EL (cell line): ENCODE measurements at regions not wholly inside any gene's neighbourhood (a gene's known extent, or its start where the extent isn't known, plus 50 kb on each side); places are given as distances from the start of the nearest gene placed in this dataset.

Source experiments
- DNase-seq: peaks from one replicate; pipeline ENCODE4 v3.0.0-alpha.2; 2016

- DNase-seq, result peak; percentile 43
Measured at GRCh38 chr2:12177455-12178288, 431.2 kb downstream of the LPIN1 start.

DNA sequence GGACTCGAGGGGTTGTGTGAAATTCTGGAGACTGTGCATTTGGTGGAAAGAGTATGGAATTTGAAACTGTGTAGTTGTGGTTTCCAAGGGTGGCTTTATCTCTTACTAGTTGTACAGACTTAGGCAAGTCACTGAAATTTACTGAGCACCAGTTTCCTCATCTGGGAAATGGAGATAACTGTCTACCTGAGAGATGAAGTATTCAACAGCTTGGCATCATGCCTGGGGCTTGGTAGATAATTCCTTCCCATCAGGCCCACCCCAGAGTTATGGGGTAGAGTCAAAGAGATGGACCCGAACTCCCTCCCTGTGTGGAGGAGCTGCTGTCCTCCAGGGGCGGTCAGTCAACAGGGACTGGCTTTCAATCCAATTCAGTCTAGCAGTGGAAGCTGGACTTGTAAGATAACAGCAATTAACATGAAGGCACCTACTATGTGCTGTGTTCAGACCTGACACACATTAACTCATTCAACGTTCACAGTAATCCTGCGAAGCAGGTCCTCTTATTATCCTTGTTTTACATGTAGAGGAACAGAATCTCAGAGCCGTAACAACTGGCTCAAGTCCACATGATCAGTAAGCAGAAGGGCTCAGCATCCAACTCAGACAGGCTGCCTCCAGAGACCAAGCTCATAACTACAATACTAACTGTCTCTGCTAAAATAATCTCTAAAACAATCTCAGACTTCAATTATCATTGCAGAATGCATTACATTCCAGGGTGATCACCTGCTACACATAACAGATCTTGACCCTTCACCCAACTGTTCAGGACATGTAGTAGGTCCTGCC, 432.1 kb downstream of the LPIN1 start:
- no peak for DNase-seq

DNA sequence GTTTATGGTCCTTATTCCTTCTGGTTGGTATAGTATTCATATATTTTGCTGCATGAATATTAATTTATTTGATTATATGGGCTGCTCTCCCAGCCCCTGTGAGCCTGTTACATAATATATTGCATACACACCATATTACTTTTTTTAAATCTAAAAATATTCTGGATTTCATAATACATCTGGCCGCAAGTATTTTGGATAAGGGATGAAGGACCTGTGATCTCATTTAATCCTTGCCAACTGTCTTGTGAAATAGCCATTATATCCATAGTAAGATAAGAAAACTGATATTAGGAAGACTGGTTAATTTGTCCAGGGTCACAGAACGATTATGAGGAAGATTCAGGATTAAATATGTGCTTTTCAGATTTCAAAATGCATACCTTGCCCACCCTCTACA, 433.6 kb downstream of the LPIN1 start:
- DNase-seq, result no peak

- DNase-seq, result no peak
Measured at GRCh38 chr2:12183032-12183645, 436.7 kb downstream of the LPIN1 start.

GRCh38 chr2:12192762-12193161, 446.3 kb downstream of the LPIN1 start:
- no peak for DNase-seq

- DNase-seq, result no peak
Measured at GRCh38 chr2:12194968-12195367, 448.5 kb downstream of the LPIN1 start.

- peak; percentile 29 for DNase-seq
Measured at GRCh38 chr2:12196495-12196894, 450.1 kb downstream of the LPIN1 start.

DNA sequence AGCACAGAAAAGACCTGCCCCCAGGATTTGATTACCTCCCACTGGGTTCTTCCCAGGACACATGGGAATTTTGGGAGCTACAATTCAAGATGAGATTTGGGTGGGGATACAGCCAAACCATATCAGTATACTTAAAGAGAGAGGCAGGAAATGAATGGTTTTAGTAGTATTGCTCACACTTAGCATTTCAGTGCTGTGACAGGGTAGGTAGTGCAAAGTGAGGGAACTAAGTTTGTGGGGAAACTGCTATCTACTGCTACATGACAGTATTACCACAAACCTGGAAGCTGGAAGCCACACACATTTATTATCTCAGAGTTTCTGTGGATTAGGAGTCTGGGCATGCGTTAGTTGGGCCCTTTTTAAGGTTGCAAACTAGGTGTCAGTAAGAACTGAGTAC, 450.7 kb downstream of the LPIN1 start:
- no peak for DNase-seq

DNA sequence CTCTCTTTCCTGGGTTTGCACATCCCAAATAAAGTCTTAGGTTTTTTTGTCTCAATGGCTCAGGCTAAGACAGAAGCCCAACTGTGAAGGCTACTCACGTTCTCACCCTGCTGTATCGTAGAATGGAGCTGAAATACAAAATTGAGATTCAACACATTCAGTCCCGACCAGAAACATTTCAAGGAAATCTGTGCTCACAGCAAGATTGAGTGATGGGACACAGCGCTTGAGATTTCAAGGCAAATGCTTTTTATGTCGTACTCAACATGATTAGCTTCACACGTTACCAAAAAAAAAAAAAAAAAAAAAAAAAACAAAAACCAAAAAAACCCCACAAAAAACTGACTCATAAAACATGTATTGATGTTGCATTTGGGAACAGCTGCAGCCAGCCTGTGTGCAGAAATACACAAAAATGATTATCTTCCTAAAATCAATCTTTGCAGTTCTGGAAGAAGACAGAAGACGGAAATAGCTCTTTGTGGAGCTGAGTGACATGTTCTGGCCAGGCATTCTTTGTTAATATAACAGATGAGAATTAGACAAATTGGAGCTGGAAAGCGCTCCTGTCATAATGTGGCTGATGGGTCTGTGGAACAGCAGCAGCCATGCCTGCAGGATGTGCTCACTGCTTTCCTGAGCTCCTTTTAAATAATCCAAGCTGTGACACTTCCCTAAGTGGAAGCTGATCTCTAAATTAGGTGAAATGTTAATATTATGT, 453.2 kb downstream of the LPIN1 start:
- no peak for DNase-seq

DNA sequence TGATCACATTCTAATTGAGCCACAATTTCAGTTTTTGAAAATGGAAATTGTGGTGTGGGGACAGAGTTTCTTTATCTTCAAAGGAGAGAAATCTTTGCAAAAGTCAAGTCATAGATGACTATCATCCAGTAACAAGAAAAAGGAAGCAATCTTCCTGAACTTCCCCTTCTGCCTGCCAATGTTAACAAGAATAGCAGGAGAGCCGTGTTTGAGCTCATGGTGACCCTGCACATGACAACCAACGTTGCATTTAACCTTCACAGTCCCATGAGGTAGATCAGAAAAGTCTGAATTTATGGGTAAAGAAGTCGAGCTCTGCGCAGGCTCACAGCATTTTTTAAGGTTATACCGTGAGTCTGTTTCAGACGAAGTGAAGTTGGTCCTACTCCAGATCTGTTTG, 454.9 kb downstream of the LPIN1 start:
- no peak for DNase-seq

GRCh38 chr2:12202313-12203075, 456.1 kb downstream of the LPIN1 start:
- peak; percentile 22 for DNase-seq

DNA sequence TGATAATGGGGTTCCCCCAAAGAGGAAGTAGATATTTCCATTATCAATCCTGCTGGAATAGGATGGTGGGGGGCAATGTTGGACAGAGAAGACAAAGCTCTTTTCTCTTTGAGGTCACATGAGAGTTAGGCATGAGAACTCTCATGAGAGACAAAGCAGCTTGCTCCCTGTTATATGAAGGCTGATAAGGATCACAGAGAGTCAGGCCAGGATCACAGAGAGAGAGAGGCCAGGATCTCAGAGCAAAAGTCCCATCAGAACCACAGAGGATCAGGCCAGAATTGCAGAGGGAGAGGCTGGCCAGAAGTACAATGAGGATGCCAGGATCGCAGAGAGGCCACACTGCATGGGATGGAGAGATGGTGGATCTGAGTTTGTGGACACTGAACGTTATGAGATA, 457.1 kb downstream of the LPIN1 start:
- DNase-seq, result no peak

DNA sequence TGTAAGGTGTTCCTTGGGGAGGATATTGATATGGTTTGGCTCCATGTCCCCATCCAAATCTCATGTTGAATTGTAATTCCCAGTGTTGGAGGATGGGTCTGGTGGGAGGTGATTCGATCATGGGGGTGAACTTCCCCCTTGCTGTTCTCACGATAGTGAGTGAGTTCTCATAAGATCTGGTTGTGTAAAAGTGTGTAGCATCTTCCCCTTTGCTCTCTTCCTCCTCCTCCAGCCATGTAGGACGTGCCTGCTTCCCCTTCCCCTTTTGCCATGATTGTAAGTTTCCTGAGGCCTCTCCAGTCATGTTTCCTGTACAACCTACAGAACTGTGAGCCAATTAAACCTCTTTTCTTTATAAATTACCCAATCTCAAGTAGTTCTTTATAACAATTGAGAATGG, 458.7 kb downstream of the LPIN1 start:
- DNase-seq, result no peak

GRCh38 chr2:12207491-12207890, 461.1 kb downstream of the LPIN1 start:
- DNase-seq, result no peak

DNA sequence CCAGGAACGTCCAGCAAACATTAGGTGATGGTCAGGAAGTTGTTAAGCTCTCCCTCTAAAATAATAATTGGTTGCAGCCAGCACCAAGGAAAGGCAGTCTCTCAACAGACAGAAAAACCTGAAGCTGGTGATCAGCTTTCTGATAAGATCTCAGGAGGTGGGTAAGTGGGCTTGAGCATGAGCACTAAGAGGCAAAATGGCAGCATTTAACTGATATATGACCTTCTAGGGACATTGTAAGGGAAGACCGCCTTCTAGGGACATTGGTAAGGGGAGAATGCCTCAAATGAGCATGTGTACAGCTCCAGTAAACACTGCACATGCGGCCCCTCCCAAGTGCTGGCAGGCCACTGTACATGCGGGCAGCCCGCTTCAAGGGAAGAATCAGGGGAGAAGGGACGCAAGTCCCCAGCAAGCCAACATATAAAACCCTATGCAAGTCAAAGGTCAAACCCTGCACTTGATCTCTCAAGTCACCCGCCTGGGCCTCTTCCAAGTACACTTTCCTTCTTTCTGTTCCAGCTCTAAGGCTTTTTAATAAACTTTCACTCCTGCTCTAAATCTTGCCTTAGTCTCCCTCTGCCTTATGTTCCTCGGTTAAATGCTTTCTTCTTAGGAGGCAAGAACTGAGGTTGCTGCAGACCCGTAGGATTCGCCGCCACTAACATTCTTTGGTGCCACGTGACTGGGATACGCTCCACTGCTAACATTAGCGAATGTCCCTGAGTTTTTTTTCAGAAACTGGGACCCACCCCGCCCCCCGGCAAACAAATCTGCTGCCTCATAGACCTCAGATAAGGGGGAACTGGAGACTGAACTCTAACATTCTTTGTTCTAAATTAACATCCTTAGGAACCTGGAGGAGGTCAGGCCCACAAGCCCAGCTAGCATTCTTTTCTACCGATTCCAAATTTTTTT, 463.8 kb downstream of the LPIN1 start:
- DNase-seq, result no peak

- DNase-seq, result no peak
Measured at GRCh38 chr2:12211326-12212175, 465.1 kb downstream of the LPIN1 start.

DNA sequence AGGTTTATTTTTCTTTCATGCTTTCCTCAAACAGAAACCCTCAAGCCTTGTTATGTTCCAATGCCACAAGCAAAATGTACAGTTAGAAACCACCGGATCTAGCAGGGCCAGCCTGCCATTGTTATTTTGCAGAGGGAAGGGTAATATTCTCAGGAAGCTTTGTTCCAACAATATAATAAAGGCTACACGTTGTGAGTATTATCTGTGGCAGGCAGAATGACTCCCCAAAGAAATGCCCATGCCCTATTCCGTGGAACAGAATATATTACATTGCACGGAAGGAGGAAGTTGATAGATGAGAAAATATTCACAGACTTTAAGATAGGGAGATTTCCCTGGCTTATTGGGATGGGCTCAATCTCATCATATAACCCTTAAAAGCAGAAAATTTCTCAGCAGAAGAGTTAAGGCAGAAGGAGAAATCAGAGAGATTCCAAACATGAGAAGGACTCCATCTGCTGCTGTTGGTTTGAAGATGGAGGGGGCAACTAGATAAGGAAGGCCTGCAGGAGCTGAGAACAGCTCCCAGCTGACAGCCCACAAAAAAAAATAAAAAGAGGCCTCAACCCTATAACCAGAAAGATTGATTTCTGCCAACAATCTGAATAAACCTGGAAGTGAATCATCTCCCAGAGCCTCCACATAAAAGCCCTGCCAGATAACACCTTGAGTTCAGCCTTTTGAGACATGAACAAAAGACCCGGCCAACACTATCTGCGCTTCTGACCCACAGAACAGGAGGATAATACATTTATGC, 466.6 kb downstream of the LPIN1 start:
- DNase-seq, result no peak

- no peak for DNase-seq
Measured at GRCh38 chr2:12217175-12217574, 470.7 kb downstream of the LPIN1 start.

- no peak for DNase-seq
Measured at GRCh38 chr2:12219761-12220160, 473.3 kb downstream of the LPIN1 start.
